CD4-positive, alpha-beta T cell treated with Interleukin-6 at 100 ng/mL for 8 hours (primary cell): ENCODE measurements at regions not wholly inside any gene's neighbourhood (a gene's known extent, or its start where the extent isn't known, plus 50 kb on each side); places are given as distances from the start of the nearest gene placed in this dataset.
"Not testable (repeated sequence)": the region's sequence is repeated elsewhere in the genome, so short reads cannot be mapped to it uniquely, and the experiment has no call there.

Experiments used
- DNase-seq: peaks from one replicate; pipeline ENCODE4 v3.0.0-alpha.2; 2020; ENCODE audit warnings: mixed read lengths, low spot score

- no peak for DNase-seq
Measured at GRCh38 chr6:11427091-11427722, 110.3 kb upstream of the TMEM170B start.

- no peak for DNase-seq
Measured at GRCh38 chr6:11426571-11426970, 111.0 kb upstream of the TMEM170B start.

GRCh38 chr6:11425876-11426275, 111.7 kb upstream of the TMEM170B start:
- no peak for DNase-seq

- DNase-seq: no peak
Measured at GRCh38 chr6:11425431-11425871, 112.1 kb upstream of the TMEM170B start.

GRCh38 chr6:11424395-11425034, 113.0 kb upstream of the TMEM170B start:
- no peak for DNase-seq

GRCh38 chr6:11423667-11424066, 113.9 kb upstream of the TMEM170B start:
- DNase-seq: no peak

- no peak for DNase-seq
Measured at GRCh38 chr6:11423072-11423471, 114.5 kb upstream of the TMEM170B start.

GRCh38 chr6:11419763-11420453, 117.6 kb upstream of the TMEM170B start:
- DNase-seq: no peak

GRCh38 chr6:11418290-11418905, 119.2 kb upstream of the TMEM170B start:
- DNase-seq: no peak

- DNase-seq: no peak
Measured at GRCh38 chr6:11416936-11417576, 120.5 kb upstream of the TMEM170B start.

GRCh38 chr6:11416099-11416935, 121.2 kb upstream of the TMEM170B start:
- not testable (repeated sequence) for DNase-seq

- DNase-seq: no peak
Measured at GRCh38 chr6:11415557-11415956, 122.0 kb upstream of the TMEM170B start.

- DNase-seq: peak; percentile 55
Measured at GRCh38 chr6:11414176-11414963, 123.2 kb upstream of the TMEM170B start.

- DNase-seq: no peak
Measured at GRCh38 chr6:11413728-11414127, 123.8 kb upstream of the TMEM170B start.

- DNase-seq: no peak
Measured at GRCh38 chr6:11413117-11413687, 124.3 kb upstream of the TMEM170B start.

- DNase-seq: no peak
Measured at GRCh38 chr6:11412616-11413015, 124.9 kb upstream of the TMEM170B start.

- DNase-seq: no peak
Measured at GRCh38 chr6:11412011-11412424, 125.5 kb upstream of the TMEM170B start.

- DNase-seq: no peak
Measured at GRCh38 chr6:11411593-11411992, 126.0 kb upstream of the TMEM170B start.

GRCh38 chr6:11410539-11411307, 126.8 kb upstream of the TMEM170B start:
- DNase-seq: no peak
